GM18951 (cell line): ENCODE measurements at regions not wholly inside any gene's neighbourhood (a gene's known extent, or its start where the extent isn't known, plus 50 kb on each side); places are given as distances from the start of the nearest gene placed in this dataset.

Experiments
- POLR2A ChIP-seq: IDR thresholded peaks from 4 replicates; pipeline ENCODE4 v1.6.1; 2011; ENCODE audit warnings: mild to moderate bottlenecking; ENCODE audit not compliant: insufficient read length, insufficient read depth; ENCODE audit errors: extremely low read depth
- in situ Hi-C: fragments of 300-500 bp; cut with MboI; formaldehyde crosslinking; loops from one replicate; pipeline ENCODE4 v1.12.0; 2022; ENCODE audit warnings: low sequenced_read_pairs, mixed read lengths, inconsistent platforms; ENCODE audit not compliant: unreplicated experiment

GRCh38 chr2:126317790-126318431, 338.0 kb upstream of the GYPC start:
- in situ Hi-C loops = no loop called here

GRCh38 chr2:126322342-126322741, 333.6 kb upstream of the GYPC start:
- in situ Hi-C loops = no loop called here
- TF ChIP-seq POLR2A = no peak

More at GRCh38 chr2:126317790-126318431, 338.0 kb upstream of the GYPC start:
- no peak for TF ChIP-seq POLR2A

- TF ChIP-seq POLR2A = no peak
- in situ Hi-C loops = no loop called here
Measured at GRCh38 chr2:126325202-126325601, 330.8 kb upstream of the GYPC start.

- in situ Hi-C loops = no loop called here
- TF ChIP-seq POLR2A = no peak
Measured at GRCh38 chr2:126329173-126329572, 326.8 kb upstream of the GYPC start.

GRCh38 chr2:126342457-126342856, 313.5 kb upstream of the GYPC start:
- in situ Hi-C loops = no loop called here
- TF ChIP-seq POLR2A = no peak

GRCh38 chr2:126343136-126343535, 312.8 kb upstream of the GYPC start:
- TF ChIP-seq POLR2A = no peak
- in situ Hi-C loops = no loop called here

GRCh38 chr2:126344493-126344892, 311.5 kb upstream of the GYPC start:
- in situ Hi-C loops = no loop called here
- no peak for TF ChIP-seq POLR2A

GRCh38 chr2:126345691-126346090, 310.3 kb upstream of the GYPC start:
- in situ Hi-C loops = no loop called here
- TF ChIP-seq POLR2A = no peak

GRCh38 chr2:126356631-126357030, 299.3 kb upstream of the GYPC start:
- TF ChIP-seq POLR2A = no peak
- in situ Hi-C loops = no loop called here

GRCh38 chr2:126358122-126358521, 297.8 kb upstream of the GYPC start:
- in situ Hi-C loops = no loop called here
- no peak for TF ChIP-seq POLR2A

GRCh38 chr2:126359494-126359893, 296.5 kb upstream of the GYPC start:
- in situ Hi-C loops = no loop called here

GRCh38 chr2:126367361-126367760, 288.6 kb upstream of the GYPC start:
- TF ChIP-seq POLR2A = no peak
- in situ Hi-C loops = no loop called here

More at GRCh38 chr2:126359494-126359893, 296.5 kb upstream of the GYPC start:
- TF ChIP-seq POLR2A = no peak

- TF ChIP-seq POLR2A = no peak
- in situ Hi-C loops = no loop called here
Measured at GRCh38 chr2:126368758-126369157, 287.2 kb upstream of the GYPC start.

- TF ChIP-seq POLR2A = no peak
- in situ Hi-C loops = no loop called here
Measured at GRCh38 chr2:126370201-126370600, 285.8 kb upstream of the GYPC start.

GRCh38 chr2:126372406-126372805, 283.6 kb upstream of the GYPC start:
- in situ Hi-C loops = no loop called here
- no peak for TF ChIP-seq POLR2A
